ENCODE measurements at regions not wholly inside any gene's neighbourhood (a gene's known extent, or its start where the extent isn't known, plus 50 kb on each side); places are given as distances from the start of the nearest gene placed in this dataset.

DNA sequence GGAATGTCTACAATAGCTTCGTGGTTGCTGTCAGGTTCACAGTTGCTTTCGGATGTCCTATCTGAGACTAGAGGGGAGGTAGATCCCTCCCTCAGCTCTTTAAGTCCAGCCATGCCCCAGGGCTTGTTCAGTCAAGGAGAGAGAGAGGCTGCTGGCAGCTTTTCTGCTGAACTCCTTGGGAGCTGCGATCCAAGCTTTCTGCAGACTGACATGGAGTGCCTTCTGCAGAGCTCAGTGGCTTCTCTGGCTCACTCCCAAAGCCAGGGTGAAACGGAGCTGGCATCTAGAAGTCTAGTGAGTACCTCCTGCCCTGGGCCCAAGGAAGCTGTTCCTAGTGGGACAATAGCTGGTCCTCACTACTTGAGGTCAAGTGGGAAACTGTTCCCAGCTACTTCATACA lies 62.5 kb downstream of the TMEM17 start:
- WGBS (ENCODE audit: insufficient coverage, low coverage, missing lambda C conversion rate): 11% methylated on average over 4 of the region's 4 CpGs
- no peak for FAIRE-seq
- H3K4me2 ChIP-seq (ENCODE audit: insufficient read depth, low read length): no peak overlapping the region
- no peak for DNase-seq (ENCODE audit: extremely low read depth in 1 of 4, low spot score in 3 of 4)
- no peak overlapping the region for H3K9ac ChIP-seq (ENCODE audit: insufficient read depth in 1 of 2, low read depth in 2 of 2, low read length in 2 of 2)
- CTCF ChIA-PET (ENCODE audit: low intra/inter-chr PET ratio): no interaction called here
- H2AFZ ChIP-seq (ENCODE audit: low read depth, low read length): peak overlapping the region; percentile 61; the same call in 1 of the 2 replicates
- no peak overlapping the region for H3K4me3 ChIP-seq
- no TSS peak for BruUV-seq (replicated peaks)
- H3K9me3 ChIP-seq (replicated peaks; ENCODE audit: control insufficient read depth, insufficient read depth, low read depth, low read length): no peaks in the 10 kb centered on the region
- H3K79me2 ChIP-seq (ENCODE audit: control insufficient read depth, insufficient read depth, low read length): no peaks in the 10 kb centered on the region
- POLR2A ChIA-PET: interaction anchor here (0.6 to 1.5 kb wide), 2 partner anchors 9 to 819 kb away, joined by 3 to 5 read pairs; no protein-coding TSS in a partner anchor
- in situ Hi-C loops (cut with MboI): no loop called here
- H3K27ac ChIP-seq (ENCODE audit: extremely low read depth, low read depth, low read length): no peak overlapping the region
- no peak; the same call in 2 of the 3 replicates for ATAC-seq
- H3K36me3 ChIP-seq (ENCODE audit: control insufficient read depth, insufficient read depth, low read length): no peaks in the 10 kb centered on the region
- no peaks in the 10 kb centered on the region for H3K9me1 ChIP-seq (ENCODE audit: control insufficient read depth, insufficient read depth, low read length)
- H4K20me1 ChIP-seq (replicated peaks; ENCODE audit: control insufficient read depth, insufficient read depth, low read length): no peaks in the 10 kb centered on the region; the same call in 1 of the 2 replicates
- H3K4me1 ChIP-seq (replicated peaks in 1 of 2; ENCODE audit: control insufficient read depth in 2 of 2, insufficient read depth in 2 of 2, low read length in 2 of 2): no peaks in the 10 kb centered on the region; a peak in 1 of 5 replicates
- intact Hi-C loops (cut with micrococcal nuclease): no loop called here
- peaks cover 0 to 27% of the 10 kb centered on the region in 2 experiments; a peak in 3 of 5 replicates for H3K27me3 ChIP-seq (ENCODE audit: control insufficient read depth in 2 of 2, insufficient read depth in 2 of 2, low read length in 2 of 2)
- TF ChIP-seq MCM2 (IDR thresholded peaks at IDR 0.05; ENCODE audit: low read depth) (no peak), FOXK2 (conservative IDR thresholded peaks at IDR 0.05 in 1 of 2, IDR thresholded peaks at IDR 0.05 in 1 of 2; ENCODE audit: low read depth in 2 of 2) (no peak), GTF2B (IDR thresholded peaks at IDR 0.05; ENCODE audit: extremely low read depth, insufficient read length) (no peak), ZNF695 (CRISPR knock-in tag; IDR thresholded peaks at IDR 0.05) (no peak), JUNB (CRISPR knock-in tag; conservative IDR thresholded peaks at IDR 0.05) (no peak), ZNF124 (CRISPR knock-in tag; IDR thresholded peaks at IDR 0.05) (no peak), NR2F6 (CRISPR knock-in tag; IDR thresholded peaks at IDR 0.05) (no peak), HMGN3 (IDR thresholded peaks at IDR 0.05; ENCODE audit: borderline replicate concordance, extremely low read depth, insufficient read length, low read depth, low read length) (no peak), ZNF830 (CRISPR knock-in tag; IDR thresholded peaks at IDR 0.05) (no peak), SAFB (IDR thresholded peaks at IDR 0.05; ENCODE audit: borderline replicate concordance, low read depth, low read length) (no peak), NELFE (IDR thresholded peaks at IDR 0.05; ENCODE audit: insufficient read depth, insufficient read length) (no peak), ZNF277 (CRISPR knock-in tag; IDR thresholded peaks at IDR 0.05; ENCODE audit: borderline replicate concordance) (no peak), ZNF449 (CRISPR knock-in tag; IDR thresholded peaks at IDR 0.05) (no peak), TBL1XR1 (IDR thresholded peaks at IDR 0.05; ENCODE audit: low read length in 2 of 2) (no peak), PKNOX1 (IDR thresholded peaks at IDR 0.05) (no peak)
- TF ChIP-seq, protein P1, sequence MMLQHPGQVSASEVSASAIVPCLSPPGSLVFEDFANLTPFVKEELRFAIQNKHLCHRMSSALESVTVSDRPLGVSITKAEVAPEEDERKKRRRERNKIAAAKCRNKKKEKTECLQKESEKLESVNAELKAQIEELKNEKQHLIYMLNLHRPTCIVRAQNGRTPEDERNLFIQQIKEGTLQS (IDR thresholded peaks at IDR 0.05): no peak
- TF ChIP-seq, protein P1 (CRISPR knock-in tag; conservative IDR thresholded peaks at IDR 0.05): no peak
- TF ChIP-seq, protein P2, sequence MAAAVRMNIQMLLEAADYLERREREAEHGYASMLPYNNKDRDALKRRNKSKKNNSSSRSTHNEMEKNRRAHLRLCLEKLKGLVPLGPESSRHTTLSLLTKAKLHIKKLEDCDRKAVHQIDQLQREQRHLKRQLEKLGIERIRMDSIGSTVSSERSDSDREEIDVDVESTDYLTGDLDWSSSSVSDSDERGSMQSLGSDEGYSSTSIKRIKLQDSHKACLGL (CRISPR knock-in tag; IDR thresholded peaks at IDR 0.05; ENCODE audit: borderline replicate concordance, poor library complexity, severe bottlenecking): no peak
